ENCODE measurements at regions not wholly inside any gene's neighbourhood (a gene's known extent, or its start where the extent isn't known, plus 50 kb on each side); places are given as distances from the start of the nearest gene placed in this dataset.

DNA sequence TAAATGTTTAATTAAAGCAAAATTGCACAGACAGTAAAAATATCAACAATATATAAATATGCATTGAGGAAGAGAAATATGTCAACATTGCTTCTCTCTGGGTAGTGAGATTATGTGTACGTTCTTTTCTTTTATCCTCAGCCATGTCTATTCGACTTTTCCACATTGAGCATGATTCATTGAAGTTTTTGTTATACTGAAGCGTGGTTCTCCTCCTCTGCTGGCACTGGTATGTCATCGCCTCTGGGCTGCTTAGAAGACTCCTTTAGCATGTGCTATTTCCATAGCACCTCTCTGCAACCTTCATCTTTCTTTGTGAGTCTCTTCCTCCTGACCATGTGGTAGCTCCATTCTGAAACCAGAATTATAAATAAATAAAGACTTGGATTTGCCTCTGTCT lies 65.8 kb upstream of the AKAP13 start:
- intact Hi-C loops (cut with DNase I; ENCODE audit: low total_unique reads), result no loop called here
- TF ChIP-seq, protein P1, sequence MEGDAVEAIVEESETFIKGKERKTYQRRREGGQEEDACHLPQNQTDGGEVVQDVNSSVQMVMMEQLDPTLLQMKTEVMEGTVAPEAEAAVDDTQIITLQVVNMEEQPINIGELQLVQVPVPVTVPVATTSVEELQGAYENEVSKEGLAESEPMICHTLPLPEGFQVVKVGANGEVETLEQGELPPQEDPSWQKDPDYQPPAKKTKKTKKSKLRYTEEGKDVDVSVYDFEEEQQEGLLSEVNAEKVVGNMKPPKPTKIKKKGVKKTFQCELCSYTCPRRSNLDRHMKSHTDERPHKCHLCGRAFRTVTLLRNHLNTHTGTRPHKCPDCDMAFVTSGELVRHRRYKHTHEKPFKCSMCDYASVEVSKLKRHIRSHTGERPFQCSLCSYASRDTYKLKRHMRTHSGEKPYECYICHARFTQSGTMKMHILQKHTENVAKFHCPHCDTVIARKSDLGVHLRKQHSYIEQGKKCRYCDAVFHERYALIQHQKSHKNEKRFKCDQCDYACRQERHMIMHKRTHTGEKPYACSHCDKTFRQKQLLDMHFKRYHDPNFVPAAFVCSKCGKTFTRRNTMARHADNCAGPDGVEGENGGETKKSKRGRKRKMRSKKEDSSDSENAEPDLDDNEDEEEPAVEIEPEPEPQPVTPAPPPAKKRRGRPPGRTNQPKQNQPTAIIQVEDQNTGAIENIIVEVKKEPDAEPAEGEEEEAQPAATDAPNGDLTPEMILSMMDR (IDR thresholded peaks at IDR 0.05), result no peak
- TF ChIP-seq POLR2A (IDR thresholded peaks at IDR 0.05), result no peak
- DNase-seq (ENCODE audit: low spot score in 2 of 2), result no peak
- no peak overlapping the region for H3K4me3 ChIP-seq (ENCODE audit: low read depth, poor library complexity, severe bottlenecking)
- WGBS, 2 donors, result 48 to 62% methylated on average over 4 of the region's 4 CpGs

- 53 to 54% methylated on average over 8 of the region's 8 CpGs for WGBS, 2 donors
- intact Hi-C loops (cut with DNase I; ENCODE audit: low total_unique reads), result no loop called here
- DNase-seq (ENCODE audit: low spot score in 2 of 2), result no peak
- no peak overlapping the region for H3K4me3 ChIP-seq (ENCODE audit: low read depth, poor library complexity, severe bottlenecking)
- no peak for TF ChIP-seq POLR2A (IDR thresholded peaks at IDR 0.05)
- TF ChIP-seq, protein P1 (IDR thresholded peaks at IDR 0.05), result no peak
Observed at GRCh38 chr15:85316244-85316934, 64.0 kb upstream of the AKAP13 start.

DNA sequence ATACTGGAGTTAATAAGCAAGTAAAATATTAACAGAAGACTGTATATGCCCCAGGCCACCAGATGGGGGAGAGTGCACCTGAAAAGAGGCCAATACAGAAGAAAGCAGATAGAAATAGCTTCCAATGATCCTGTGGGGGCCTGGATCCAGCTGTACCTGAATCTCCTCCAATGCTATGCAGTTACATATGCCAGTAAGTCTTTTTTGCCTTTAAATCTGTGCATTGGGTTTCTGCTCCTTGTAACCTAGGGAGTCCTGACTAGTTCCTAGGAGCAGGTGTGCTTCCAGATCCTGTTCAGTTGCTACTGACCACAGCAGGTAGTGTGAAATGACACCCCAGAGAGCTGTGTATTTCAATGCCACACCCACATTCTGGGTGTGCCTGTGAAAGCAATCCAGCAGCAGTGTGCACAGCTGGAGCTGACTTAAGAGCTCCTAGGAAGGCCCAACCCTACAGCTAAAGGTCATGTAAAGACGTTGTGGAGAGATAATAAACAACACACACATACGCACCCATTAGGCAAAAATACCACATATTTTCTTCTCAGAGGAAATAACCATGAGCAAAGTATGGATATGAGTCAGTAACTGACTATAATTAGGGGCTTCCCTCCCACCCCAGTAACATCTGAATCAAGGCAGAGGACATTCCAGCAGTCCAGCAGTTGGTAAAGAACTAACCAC lies 62.2 kb upstream of the AKAP13 start:
- H3K4me3 ChIP-seq (ENCODE audit: low read depth, poor library complexity, severe bottlenecking), result no peak overlapping the region
- TF ChIP-seq, protein P1 (IDR thresholded peaks at IDR 0.05), result no peak
- no peak for TF ChIP-seq POLR2A (IDR thresholded peaks at IDR 0.05)
- peak in 1 of 2 donors; percentile 29 for DNase-seq (ENCODE audit: low spot score in 2 of 2)
- intact Hi-C loops (cut with DNase I; ENCODE audit: low total_unique reads), result no loop called here
- 3 to 28% methylated on average over 2 of the region's 2 CpGs for WGBS, 2 donors

- no peak for TF ChIP-seq POLR2A (IDR thresholded peaks at IDR 0.05)
- TF ChIP-seq, protein P1 (IDR thresholded peaks at IDR 0.05), result no peak
- no peak for DNase-seq (ENCODE audit: low spot score in 2 of 2)
- H3K4me3 ChIP-seq (ENCODE audit: low read depth, poor library complexity, severe bottlenecking), result no peak overlapping the region
- intact Hi-C loops (cut with DNase I; ENCODE audit: low total_unique reads), result no loop called here
- 51 to 71% methylated on average over 2 of the region's 2 CpGs for WGBS, 2 donors
Observed at GRCh38 chr15:85318732-85319076, 61.7 kb upstream of the AKAP13 start.

DNA sequence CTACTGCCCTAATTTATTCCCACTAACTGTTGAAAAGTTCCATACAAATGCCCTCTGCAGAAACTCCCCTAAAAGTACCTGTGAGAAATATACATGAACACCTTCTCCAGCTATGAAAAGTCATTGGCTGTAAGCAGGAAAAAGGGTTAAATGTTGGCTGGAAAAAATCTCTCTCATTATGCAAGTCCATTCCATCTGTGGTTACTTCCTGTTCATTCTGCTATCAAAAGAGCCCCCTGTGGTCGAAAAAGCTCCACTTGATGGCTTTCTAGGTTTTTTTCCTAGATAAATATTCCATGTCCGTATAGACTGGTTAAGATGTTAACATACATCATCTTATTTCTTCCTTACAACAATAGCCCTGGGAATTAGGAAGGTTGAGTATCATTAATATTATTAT lies 56.2 kb upstream of the AKAP13 start:
- intact Hi-C loops (cut with DNase I; ENCODE audit: low total_unique reads), result no loop called here
- H3K4me3 ChIP-seq (ENCODE audit: low read depth, poor library complexity, severe bottlenecking), result no peak overlapping the region
- WGBS, 2 donors, result 35 to 56% methylated on average over 2 of the region's 2 CpGs
- DNase-seq (ENCODE audit: low spot score in 2 of 2), result no peak
- TF ChIP-seq, protein P1 (IDR thresholded peaks at IDR 0.05), result no peak
- no peak for TF ChIP-seq POLR2A (IDR thresholded peaks at IDR 0.05)
